GM21619 (cell line): ENCODE measurements at regions not wholly inside any gene's neighbourhood (a gene's known extent, or its start where the extent isn't known, plus 50 kb on each side); places are given as distances from the start of the nearest gene placed in this dataset.
"Not testable (repeated sequence)": the region's sequence is repeated elsewhere in the genome, so short reads cannot be mapped to it uniquely, and the experiment has no call there.

Source experiments
- ATAC-seq: cut with Tn5 transposase; IDR thresholded peaks from one replicate; pipeline ENCODE4 v1.9.1; 2021; ENCODE audit not compliant: unreplicated experiment

DNA sequence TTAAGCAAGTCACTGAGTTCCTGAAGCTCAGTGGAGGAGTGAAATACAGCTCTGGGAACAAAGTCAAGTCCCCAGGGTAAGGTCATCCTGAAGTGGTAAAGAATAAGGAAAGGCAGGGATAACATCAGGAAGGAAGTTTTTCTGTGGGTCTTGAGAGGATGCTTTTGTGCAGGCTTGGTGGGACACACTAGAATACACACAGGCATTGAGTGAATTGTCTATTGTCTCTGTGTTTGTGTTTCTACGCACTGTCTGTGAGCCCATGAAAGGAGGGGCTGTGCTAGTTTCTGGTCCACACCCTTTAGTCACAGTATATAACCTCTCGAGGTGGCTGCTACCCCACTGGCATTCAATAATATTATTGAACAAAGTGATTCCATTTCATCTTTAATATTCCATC lies 95.8 kb upstream of the ABCB5 start:
- no peak for ATAC-seq

DNA sequence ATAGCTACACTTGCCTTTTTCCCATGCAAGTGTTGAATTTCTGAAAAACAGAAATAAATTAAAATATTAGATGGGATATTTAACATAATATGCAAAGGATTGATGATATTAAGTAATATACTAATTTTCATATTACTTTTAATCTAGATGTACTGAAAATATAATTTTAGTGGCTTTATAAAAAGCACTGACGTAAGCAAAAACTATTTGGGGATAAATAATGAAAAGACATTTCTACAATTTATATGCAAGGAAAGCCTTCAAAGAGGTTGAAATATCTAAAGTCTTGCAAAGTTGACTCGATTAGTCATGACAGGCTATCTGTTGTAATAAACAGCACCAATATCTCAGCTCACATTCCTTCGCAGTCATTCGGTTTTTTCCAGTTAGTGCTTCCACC lies 94.9 kb upstream of the ABCB5 start:
- ATAC-seq: no peak

DNA sequence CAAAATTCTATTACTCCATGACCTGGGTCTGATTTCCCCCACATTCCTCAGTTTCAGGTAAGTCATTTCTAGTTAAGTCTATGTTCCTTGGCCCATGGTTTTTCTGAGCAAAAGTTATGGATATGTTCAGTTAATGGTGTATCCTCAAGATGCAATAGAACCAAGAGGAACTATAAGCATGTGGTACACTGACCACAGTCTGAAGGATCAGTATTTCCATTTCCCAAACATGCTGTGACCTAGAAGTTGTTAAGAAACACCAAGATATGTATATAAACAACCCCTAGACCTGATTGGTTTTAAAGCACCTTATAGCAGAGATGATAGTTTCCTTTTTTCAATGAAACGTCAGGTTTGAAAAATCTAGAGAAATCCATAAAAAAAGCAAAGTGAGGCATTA lies 94.2 kb upstream of the ABCB5 start:
- ATAC-seq: no peak

DNA sequence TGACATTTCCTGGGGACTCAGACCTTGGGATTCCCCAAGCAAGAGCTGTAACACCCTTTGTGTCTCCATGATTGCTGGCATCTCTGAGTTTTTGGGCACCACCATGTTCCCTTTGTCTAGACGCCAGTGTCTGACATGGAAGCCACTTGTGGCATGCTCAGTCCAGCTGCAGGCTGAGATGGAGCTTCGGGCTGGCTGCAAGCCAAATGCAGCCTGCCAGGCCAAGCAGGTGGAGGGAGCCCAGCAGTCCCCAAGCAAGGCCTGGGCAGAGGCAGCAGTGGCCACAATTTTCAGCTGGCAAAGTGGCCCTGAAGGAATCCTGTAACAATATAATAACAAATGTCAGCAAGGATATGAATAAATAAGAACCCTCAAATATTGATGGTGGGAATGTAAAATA lies 86.2 kb upstream of the ABCB5 start:
- ATAC-seq: no peak

DNA sequence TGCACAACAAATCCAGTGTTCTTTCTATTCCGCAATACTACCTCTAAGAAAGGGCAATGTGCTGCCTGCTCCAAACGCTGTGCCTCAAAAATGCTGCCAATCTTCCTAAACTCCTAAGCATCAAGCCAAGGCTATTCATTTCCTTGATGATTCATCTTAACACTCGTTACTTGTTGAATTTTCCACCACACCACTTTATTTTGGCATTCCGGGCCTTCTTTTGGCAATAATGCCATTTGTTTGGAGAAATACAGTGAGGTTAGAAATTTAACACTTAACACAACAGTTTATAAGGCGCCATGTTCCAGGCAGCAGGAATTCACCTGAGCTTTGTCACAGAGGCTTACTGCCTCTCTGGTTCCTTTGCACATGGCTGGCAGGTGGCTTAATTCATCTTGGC lies 82.6 kb upstream of the ABCB5 start:
- no peak for ATAC-seq

DNA sequence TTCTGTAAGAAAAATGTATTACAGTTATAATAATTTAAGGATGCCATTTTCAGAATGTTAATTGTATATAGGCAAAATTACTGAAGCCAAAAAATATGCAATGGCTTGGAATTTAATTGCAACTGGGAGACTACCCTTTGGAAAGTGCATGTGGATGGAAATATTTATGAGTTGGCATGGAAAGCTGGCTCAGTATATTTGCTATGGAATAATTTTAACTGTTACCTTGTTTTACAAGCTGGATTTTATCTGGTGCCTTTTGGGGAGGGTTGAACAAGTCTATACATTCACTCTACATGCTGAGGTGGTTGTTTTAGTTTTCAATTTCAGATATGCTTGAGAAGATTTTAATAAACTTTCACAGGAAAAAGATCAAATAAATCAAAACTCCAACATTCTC lies 80.9 kb upstream of the ABCB5 start:
- ATAC-seq: no peak

DNA sequence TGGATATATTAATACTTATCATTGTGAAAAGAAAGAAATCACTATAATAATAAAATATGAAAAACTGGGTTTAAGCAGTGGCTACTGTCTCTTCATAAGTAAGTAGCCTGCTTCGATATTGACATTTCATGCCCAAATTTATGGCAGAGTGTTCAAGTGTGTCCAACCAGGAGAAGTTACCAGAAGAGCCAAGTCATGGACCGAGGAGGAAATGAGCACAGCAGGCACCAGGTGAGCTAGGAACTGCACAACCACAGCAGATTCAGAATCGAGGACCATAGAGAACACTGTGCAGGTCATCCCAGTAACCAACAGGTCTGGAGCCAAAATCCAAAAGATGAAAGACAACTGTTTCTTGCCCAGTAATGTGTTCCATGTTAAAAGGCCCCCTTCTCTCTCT lies 79.9 kb upstream of the ABCB5 start:
- ATAC-seq: no peak

DNA sequence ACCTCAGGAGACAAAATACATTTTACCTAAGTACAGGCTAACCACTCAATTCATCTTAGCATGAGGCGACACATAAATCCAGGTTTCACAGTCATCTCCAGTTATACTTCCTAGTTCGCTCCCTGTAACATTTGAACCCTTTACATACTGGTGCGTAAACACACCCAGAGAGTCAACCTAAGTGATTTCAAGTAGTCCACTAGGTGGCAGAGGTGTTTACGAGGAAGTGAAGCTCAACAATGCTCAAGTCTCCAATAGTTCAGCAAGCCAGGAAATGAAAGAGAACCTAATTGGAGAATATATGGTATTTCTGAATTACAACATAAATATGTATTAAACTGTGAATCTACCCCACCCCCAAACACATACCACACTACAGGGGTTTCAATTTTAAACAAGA lies 76.3 kb upstream of the ABCB5 start:
- no peak for ATAC-seq

DNA sequence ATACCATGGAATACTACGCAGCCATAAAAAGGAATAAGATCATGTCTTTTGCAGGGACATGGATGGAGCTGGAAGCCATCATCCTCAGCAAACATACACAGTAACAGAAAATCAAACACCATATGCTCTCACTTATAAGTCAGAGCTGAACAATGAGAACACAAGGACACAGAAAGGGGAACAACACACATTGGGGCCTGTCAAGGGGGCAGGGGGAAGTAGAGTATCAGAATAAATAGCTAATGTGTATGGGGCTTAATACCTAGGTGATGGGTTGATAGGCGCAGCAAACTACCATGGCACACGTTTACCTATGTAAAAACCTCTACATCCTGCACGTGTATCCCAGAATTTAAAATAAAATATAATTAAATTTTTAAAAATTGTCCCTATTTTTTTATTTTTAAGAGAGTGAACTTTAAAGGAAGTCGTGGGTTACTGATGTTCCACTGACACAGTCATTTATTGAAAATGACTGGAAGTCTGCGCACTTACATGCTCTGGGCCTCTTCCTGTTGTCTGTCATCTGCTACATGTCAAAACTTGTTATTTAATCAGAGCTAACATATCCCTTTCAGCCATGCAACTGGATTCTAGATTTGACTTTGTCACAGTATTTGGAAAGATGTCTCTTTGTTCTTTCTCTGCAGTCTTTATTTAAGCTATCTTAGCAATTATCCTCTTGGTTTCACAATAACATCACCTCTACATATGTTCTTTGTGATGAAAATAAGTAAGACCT lies 73.7 kb upstream of the ABCB5 start:
- ATAC-seq: peak; percentile 71

DNA sequence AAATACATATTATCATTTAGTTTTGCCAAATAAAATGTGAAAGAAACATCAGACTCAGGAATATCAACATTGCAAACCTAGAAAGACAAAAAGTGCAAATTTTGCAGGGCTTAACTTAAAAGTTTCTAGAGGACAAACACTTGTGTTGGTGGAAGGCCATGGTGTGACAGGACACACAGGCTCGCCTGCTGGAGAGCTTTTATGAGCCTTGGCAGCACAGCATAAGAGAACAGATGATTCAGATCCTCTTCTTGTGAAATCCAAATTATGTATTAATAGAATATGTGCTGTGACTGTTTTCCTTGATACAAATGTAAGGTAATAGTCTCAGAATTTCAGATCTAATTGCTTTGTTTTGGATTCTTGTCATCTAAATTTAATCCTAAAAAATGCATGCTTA lies 72.9 kb upstream of the ABCB5 start:
- no peak for ATAC-seq

DNA sequence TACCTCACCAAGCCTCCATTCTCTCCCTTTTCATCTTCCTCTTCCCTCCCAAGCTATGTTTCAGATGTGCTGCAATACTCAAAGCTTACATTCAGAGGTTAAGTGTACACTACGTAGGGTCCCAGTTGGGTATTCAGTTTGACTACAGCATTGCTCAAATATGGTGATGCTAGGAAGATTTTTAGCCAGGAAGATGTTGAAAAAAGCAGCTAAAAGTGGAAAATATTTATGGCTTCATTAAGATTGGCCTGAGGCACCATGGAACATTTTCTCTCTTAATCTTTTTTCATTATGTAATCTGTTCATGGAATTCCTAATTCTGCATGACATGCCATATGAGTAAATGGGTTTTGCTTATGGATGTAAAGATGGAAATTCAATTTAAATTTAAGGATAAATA lies 72.0 kb upstream of the ABCB5 start:
- ATAC-seq: no peak

DNA sequence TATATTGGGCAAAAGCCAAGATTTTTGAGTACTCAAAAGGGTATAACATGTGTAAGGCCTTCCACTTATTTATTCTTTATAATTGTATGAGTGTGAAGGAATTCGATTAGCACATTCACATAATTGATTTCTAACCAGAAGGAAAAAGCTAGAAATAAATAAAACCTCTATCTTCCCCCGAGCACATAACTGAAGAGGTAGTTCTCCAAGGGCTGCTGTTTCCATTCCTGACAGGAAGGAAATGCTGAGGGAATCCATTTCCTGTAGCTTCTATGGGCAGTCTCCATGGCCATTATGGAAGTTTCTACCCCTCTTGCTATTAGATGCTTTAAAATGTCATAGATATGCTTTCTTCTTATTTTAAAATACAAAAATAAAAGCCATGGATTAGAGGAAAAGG lies 70.5 kb upstream of the ABCB5 start:
- no peak for ATAC-seq

DNA sequence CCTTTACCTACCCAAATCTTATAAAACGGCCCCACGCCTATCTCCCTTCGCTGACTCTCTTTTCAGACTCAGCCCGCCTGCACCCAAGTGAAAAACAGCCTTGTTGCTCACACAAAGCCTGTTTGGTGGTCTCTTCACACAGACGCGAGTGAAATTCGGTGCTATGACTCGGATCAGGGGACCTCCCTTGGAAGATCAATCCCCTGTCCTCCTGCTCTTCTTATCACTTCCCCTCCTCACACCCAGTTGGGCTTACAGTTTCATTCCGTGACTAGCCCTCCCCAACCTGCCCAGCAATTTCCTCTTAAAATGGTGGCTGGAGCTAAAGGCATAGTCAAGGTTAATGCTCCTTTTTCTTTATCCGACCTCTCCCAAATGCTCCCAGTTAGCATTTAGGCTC lies 68.5 kb upstream of the ABCB5 start:
- ATAC-seq: not testable (repeated sequence)

DNA sequence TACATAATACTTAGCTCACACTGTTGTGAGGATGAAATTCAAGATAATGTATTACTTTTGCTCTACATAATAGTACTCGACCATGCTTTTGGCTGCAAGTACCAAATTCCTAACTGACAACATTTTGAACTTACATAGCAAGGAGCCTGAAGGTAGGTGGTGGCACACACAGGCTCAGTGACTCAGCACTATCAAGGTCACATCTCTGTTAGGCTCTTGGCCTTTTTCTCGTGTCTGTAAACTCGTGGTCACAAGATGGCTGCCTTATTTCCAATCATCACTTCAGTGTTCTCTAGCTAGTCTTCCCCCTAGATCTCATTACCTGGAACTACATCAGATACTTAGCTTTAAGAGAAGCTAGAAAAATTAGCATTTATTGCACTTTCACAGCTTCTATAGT lies 61.4 kb upstream of the ABCB5 start:
- no peak for ATAC-seq

DNA sequence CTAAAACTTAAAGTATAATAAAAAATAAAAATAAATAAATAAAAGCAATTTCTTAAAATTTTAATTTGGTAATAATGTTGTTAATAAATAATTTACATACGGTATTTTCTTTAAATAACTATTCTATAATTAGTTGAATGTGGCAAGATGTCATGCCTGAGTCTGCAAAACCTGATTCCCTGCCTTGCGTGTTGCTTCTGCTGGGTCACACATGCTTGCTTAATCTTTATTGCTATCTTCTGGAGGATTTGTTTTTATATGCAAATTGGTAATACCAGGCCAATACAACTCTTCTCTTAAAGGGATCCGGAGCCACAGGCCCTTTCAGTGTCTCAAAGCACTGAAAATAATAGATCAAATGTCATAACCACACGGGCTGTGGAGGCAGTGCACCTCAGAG lies 59.4 kb upstream of the ABCB5 start:
- no peak for ATAC-seq

DNA sequence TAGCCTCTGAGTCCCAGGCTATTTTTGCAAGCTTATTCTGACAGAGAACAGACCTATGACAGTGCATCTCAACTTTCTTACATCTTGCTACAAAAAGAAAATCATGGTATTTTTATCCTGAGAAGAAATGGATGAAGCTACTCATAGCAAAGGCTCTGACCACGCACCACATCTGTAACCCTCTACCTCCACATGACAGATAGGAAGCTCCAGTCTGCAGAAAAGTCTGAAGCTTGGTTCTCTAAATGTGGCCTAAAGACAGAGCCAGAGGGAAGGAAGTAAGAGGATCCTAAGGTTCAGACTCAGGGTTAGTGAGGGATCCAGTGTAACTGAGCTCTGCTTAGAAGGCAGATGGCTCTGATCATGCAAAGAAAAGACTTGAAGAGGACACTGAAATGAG lies 58.4 kb upstream of the ABCB5 start:
- no peak for ATAC-seq

DNA sequence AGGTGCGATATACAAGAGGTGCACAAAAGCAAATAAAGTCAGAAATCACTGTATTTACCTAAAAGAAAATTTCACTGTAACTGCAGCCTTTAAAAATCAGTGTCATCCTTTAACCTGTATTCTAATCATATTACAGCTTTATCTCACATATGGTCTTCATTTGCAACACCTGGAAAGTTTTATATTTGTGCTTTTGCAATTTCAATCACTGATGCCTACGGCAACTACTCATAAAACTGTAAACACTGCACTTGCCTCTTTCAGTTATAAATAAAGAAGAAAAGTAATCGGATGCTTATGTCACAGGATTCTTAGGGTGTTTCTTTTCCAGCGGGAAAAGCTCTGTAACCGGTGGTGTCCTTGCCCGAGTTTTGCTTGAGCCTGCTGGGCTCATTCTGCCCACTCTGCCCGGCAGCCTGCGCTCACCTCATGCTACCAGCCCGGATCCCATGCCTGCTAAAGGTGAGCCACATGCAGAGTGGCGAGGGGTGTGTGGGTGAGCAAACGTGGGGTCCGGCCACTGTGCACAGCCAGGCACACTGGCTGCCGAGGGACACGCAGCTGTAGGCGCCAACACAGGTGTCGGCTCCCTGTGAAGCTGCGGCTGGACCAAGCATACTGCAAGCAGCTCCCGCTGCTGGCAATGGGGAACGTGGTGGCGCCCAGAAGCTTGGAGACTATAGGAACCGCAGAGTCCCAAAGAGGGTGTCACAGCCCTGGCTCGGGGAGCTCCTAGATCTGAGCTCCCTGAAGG lies 56.3 kb upstream of the ABCB5 start:
- ATAC-seq: no peak

DNA sequence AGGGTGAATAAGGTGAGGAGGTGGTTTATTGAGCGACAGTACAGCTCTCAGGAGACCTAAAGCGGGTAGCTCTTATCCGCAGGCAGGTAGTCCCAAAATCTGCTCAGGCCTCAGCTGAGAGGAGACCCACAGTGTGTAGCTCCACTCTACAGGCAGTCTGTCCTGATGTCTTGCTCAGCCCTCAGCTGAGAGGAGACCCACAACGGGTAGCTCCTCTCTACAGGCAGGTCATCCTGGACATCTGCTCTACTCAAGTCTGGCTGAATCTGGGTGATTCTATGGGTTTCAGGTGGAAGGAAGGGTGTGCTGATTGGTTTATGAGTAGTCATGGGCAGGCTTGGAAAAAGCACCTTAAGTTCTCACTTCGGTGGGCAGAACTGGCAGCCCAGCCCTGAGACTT lies 55.6 kb upstream of the ABCB5 start:
- no peak for ATAC-seq

DNA sequence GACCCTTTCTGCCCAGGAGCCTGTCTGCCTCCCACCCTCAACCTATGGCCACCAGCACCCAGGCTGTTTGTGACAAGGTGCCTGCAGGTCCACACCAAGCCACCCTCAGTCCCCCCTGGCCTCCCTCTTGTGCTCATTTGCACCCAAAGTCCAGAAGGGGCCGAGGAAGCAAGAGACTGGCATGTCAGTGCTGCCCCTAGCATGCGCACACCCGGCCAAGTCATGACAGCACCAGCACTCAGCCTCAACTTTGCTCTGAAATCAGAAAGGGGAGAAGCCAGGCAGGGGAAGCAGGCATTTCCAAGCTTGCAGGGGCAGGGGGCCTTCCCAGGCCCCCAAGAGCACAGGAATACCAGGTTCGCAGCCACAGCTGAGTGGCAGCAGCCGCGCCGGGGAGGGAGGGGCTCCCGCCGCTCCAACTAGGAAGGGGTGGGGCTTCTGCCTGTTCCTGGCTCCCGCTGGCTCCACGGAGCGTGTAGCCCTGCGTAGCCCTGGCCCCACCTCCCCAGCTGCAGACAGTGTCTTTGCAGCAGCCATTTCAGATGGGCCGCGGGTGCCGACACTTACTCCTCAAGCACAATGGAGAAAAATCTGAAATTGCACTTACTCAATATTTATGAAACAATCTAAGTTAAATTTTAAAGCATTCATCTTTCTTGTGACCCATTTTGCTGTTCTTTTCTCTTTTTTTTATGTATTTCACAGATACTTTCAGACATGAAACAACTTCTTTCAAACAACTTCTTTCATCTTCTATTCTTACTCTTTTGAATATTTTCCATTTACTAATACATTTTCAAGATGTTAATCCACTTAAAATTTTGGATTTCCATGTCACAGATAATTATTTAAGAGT lies 54.9 kb upstream of the ABCB5 start:
- no peak for ATAC-seq

DNA sequence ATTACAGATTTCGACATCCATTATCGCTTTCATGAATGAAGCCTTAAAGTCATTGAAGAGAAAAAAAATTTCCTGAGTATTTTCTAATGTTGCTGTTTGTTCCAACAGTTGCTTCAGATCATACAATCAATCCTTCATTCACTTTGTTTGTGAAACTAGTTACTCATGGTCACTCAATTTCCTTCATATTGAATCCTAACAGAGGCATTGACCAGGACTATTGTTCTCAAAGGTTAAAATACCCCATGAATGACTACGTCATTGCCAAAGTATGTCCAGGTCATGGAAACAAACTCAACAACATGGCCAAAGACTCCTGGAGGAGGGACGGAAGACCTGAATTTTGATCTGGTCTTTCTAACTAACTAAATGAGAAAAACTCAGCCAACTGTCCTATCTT lies 54.0 kb upstream of the ABCB5 start:
- ATAC-seq: no peak

DNA sequence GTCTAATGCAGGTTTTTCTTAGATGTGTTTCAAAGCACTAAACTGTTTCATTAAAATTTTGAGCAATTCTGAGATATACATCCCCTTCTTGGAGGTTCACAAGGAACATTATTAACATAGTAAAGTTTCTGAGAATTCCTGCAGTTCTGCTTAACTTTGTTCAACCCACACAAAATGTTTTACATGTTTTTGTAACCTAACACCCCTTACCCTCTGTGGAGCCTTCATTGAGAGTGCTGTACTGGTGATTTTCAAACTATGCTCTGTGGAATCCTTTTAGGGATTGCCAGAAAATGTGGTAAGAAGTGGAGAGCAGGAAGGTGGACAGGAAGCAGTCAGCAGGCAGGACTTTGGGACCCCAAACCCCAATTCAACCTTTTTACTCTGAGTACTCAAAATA lies 53.6 kb upstream of the ABCB5 start:
- ATAC-seq: no peak

DNA sequence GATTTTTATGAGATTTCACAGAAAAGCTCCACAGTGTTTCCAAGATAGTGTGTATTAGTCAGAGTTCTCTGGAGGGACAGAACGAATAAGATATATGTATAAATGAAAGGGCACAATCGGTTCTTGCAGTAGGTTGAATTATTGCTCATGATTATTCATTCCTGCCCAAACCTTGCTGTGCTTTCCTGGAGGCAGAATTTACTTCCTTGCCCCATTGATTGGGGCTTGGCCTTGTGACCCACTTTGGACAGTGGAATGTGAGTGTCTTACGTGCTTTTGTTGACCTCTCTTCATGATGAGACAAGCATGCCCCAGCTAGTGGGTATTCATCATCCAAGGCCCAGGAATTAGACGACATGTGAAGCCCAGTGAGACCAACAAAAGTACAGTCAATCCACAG lies 53.0 kb upstream of the ABCB5 start:
- no peak for ATAC-seq
